Suppressor macrophage treated with lipopolysaccharide for 4 hours (primary cell): ENCODE measurements at regions not wholly inside any gene's neighbourhood (a gene's known extent, or its start where the extent isn't known, plus 50 kb on each side); places are given as distances from the start of the nearest gene placed in this dataset.
"Not testable (repeated sequence)": the region's sequence is repeated elsewhere in the genome, so short reads cannot be mapped to it uniquely, and the experiment has no call there.

ENCODE experiments used
- DNase-seq: peaks from one replicate; pipeline ENCODE4 v3.0.0-alpha.2; 2020

GRCh38 chr11:13184295-13184794 lies 93.2 kb upstream of the BMAL1 start:
- no peak for DNase-seq

DNA sequence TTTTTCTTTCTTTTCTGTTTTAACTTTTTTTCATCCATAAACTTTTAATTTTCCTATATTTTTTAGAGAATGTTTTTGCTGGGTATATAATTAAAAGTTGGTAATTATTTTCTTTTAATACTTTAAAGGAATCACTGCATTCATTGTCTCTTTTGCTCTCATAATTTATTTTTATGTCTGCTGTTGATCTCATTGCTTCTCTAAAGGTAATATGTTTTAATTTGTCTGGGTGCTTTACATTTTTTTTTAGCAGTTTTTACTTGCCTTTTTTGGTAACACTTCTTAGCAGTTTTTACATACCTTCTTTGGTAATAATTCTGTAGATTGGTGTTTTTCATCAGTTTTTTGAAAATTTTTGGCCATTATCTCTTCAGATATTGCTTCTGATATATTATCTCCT lies 89.4 kb upstream of the BMAL1 start:
- no peak for DNase-seq

GRCh38 chr11:13189561-13190426 lies 87.8 kb upstream of the BMAL1 start:
- no peak for DNase-seq

GRCh38 chr11:13193613-13194012 lies 84.0 kb upstream of the BMAL1 start:
- DNase-seq, result no peak

DNA sequence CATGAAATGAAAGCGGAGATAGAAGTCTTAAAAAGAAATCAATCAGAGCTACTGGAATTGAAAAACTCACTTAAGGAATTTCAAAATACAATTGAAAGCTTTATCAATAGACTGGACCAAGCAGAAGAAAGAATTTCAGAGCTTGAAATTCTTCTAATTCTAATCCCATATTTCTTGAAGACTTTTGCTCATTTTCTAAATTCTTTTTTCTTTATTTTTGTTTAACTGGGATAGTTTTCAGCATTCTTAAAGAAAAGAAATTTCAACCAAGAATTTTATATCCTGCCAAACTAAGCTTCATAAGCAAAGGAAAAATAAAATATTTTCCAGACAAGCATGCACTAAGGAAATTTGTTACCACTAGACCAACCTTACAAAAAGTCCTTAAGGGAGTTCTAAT lies 80.2 kb upstream of the BMAL1 start:
- DNase-seq, result not testable (repeated sequence)

DNA sequence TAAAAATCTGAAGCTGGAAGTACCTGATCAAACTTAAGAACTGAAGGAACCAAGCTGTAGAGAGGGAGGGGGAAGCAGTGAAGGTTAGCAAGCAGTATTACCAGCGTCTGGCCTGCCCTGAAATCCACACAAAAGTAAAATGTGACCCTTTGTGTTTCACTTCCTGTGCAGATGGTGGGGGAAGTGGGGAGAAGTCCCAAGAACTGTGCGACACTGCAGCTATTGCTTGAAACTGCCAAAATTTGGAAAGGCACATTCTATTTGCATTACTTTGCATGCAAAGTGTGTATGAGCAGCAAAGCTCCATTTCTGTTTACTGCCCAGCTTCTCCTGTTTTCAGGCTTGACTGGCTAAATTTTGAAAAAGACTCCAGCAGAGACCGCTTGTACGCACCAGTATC lies 72.1 kb upstream of the BMAL1 start:
- DNase-seq, result peak; percentile 58

DNA sequence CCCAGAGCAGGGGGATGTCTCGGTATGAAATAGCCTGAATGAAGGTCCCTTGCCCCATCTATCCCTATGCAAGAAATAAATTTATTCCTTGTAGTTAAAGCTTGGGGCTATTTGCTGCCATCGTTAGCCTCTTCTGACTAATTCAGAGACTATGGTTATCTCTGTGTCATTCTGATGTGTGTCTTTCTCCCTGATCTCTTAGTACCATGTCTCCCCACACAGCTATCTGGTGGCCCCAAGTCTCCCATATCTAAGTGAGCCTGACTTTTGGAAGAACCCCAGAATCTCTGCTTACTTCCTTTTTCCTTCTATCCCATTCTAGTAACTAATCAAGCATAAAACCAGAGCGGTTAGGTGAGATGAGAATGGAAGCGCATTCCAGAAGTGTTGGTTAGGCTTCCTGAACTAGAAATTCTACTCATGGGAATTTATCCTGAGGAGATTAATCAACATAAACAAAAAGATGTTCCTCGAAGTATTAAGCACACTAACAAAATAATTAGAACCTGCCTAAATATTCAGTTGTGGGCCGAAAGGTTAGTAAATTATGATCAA lies 71.4 kb upstream of the BMAL1 start:
- DNase-seq, result no peak

DNA sequence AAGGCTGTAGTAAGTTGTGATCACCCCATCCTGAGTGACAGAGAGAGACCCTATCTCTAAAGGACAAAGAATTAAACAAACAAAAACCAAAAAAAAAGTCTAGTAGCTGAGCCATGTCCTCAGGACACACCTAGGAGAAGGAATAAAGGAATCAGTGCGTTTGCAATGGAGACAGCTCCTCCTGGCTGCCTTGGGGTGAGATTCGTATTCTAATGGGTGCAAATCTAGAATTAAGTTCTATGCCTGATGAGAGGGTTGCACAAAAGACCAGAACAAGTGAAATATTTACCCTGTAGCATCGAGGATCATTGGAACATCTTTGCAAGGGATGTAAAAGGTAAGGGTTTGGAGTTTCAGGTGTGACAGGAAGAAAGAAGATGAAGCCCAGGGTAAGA lies 70.3 kb upstream of the BMAL1 start:
- DNase-seq, result no peak

- peak; percentile 84 for DNase-seq
Measured at GRCh38 chr11:13207665-13208594, 69.7 kb upstream of the BMAL1 start.

DNA sequence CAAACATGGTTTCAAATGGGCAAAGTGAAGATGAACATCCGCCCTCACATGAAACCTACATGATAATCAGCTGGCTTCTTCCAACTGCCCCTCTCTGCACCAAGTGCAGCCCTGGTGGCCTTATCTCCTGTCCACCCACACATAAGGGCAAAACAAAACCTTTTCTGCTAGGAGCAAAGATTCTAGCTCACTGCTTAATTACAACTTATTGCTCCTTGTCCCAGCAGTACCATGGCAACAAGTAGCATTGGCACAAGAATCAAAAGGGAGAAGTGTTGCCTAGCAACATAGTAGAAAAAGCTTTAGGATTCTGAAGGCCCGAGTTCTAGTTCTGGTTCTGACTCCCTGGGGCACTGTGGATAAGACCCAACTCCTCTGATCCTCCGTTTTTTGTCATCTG lies 68.7 kb upstream of the BMAL1 start:
- DNase-seq, result no peak

DNA sequence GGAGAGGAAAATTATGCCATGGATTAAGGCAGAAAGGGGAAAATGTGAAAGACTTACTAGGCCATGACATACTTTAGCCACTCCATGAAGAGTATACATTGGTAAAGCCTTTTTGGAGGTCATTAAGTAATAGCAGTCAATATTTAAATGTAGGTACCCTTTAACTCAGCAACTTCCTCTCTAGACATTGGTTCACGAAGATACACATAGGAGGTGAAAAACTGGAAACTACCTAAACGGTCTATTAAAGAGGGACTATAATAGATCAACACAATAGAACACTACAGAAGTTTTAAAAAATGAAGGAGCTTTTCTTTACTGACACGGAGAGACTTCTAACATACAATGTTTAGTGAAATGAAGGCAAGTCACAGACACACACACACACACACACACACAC lies 68.2 kb upstream of the BMAL1 start:
- no peak for DNase-seq

DNA sequence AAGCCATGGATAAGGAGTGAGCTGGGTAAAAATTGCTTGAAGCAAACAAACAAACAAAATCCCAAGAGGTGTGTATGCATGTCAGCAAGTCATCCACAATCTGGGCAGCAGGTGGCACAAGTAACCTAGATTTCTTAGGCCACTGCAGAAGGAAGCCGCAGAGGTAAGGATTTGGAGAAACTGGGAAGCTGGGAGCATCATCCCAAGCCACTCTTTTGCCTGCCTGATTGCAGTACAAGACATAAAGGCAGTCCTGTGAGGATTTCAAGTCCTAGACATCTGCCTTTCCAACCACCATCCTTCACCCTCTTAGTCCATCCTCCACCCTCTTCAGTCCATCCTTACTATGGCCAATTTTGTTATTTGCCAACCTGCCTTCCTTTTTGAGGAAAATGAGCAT lies 67.2 kb upstream of the BMAL1 start:
- peak; percentile 39 for DNase-seq

- DNase-seq, result no peak
Measured at GRCh38 chr11:13214276-13214675, 63.3 kb upstream of the BMAL1 start.

- DNase-seq, result peak; percentile 36
Measured at GRCh38 chr11:13215149-13215548, 62.4 kb upstream of the BMAL1 start.

DNA sequence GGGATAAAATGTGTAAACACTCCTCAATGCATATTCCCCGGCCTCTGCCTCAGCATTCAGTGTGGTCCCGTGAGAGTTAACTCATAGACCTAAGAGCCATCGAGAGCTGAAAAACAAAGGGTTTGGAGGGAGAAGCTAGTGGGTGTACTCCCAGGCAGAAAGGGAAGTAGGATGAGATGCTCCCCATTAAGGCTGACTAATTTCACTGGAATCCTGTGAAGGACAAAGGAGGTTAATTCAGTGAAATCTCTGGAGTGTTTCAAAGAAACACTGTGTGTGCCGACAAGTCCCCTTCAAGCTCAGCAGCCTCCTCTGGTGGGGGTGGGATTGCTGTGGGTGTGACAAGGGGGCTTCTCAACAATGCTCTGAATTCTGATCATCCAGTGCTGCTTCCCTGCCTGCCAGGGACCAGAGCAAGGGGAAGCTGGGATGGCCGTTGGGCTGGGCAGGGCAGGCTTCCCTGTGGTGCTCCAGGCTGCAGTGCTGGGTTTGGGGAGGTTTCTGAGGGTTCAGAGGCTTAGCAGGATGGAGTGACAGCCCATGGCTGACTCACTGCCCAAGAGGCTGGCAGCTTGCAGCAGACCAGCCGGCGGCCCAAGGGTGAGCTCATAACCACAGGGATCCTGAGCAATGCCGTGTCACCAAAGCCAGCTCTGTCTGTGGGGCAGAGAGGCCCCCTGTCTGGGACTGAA lies 61.4 kb upstream of the BMAL1 start:
- peak; percentile 89 for DNase-seq

GRCh38 chr11:13216711-13217075 lies 60.9 kb upstream of the BMAL1 start:
- peak; percentile 59 for DNase-seq

DNA sequence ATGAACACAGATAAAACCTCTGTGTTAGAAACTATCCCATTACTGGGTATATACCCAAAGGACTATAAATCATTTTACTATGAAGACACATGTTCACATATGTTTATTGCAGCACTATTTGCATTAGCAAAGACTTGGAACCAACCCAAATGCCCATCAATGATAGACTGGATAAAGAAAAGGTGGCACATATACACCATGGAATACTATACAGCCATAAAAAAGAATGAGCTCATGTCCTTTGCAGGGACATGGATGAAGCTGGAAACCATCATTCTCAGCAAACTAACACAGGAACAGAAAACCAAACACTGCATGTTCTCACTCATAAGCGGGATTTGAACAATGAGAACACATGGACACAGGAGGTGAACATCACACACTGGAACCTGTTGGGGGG lies 58.9 kb upstream of the BMAL1 start:
- not testable (repeated sequence) for DNase-seq

DNA sequence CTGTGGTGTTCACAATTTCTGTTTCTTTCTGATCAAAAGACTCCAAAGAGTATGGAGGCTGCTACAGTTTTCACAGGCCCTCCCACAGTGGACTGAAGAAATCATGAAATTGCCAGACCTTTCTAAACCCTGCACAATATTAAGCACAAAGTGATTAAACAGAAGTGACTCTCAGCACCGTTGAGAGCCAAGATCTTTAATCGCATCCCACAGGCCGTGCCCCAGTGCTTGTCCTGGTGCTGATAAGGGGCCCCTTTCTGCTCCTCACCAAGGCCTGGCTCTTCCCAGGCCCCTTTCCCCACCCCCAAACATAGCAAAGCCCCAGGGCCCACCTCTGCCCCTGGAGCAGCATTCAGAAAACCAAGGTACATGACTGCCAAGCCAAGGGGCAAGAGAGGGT lies 57.4 kb upstream of the BMAL1 start:
- no peak for DNase-seq

- DNase-seq, result no peak
Measured at GRCh38 chr11:13221722-13222121, 55.9 kb upstream of the BMAL1 start.

DNA sequence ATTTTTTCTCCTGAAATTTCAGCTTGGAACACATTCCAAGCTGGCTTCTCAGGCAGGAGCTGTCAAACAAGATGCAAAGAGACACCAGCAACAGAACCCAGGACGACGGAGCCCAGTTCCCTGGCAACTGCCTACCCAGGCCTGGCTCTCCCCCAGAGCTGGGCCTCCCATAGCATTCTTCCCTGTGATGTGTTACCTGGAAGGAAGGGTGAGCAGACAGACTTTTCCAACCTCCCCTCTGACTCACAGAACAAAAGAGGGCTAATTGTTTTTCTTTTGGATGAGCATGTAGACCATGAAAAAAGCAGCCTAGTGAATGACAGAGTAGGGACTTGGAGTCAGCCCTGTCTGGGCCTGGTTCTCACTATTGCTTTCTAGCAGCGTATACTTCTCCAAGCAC lies 55.3 kb upstream of the BMAL1 start:
- DNase-seq, result no peak

DNA sequence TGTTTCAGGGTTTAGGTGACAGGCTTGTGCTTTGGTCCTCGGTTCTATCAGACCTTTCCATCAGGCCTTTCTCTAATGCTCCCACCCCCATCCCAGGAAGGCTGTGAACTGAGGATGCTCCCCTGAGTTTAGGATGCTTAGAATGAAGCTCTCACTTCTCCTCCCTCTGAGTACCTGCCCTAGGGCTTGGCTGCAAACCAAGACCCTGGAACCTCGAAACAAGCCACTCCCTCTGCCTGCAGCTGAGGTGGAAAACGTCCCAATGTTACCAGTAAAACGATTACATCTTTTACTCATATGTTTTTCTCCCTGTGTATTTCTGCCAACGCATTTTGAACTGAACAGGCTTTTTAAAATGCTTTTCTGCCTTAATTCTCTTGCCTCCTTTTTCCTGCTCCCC lies 54.5 kb upstream of the BMAL1 start:
- no peak for DNase-seq

DNA sequence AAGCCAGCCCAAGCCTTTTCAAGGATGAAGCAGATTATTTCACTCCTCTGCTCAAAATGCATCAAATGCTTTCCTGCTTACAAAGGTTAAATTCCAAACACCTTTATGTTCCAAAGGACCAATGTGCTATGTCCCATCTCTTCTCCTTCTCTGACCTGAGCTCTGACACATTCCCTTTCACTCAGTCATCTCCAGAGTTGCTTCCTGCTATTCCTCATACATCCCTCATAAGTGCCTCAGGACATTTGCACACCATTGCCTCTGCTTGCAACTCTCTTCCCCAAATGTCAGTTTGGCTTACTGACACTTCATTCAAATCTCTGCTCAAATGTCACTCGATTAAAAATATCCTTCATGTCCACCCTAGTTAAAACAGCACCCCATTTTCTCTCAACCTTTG lies 53.3 kb upstream of the BMAL1 start:
- no peak for DNase-seq
